HL-60 (cell line): ENCODE measurements at regions not wholly inside any gene's neighbourhood (a gene's known extent, or its start where the extent isn't known, plus 50 kb on each side); places are given as distances from the start of the nearest gene placed in this dataset.

Experiments
- DNase-seq, 2 experiments: peaks; one replicate each; pipeline ENCODE4 v3.0.0-alpha.2; 2010 to 2020; ENCODE audit warnings: low read depth in 1 of 2, low spot score in 1 of 2
- H3K27ac ChIP-seq: fragments of 250-450 bp; sonication (Bioruptor Pico); replicated peaks from 2 replicates; pipeline ENCODE4 v1.5.1; 2020; ENCODE audit warnings: mild to moderate bottlenecking, moderate library complexity
- H3K27me3 ChIP-seq: fragments of 250-450 bp; sonication (Bioruptor Pico); 2 replicates; pipeline ENCODE4 v1.5.1; 2021; ENCODE audit warnings: mild to moderate bottlenecking, moderate library complexity; ENCODE audit not compliant: insufficient read depth, poor library complexity, severe bottlenecking
- H3K4me3 ChIP-seq: replicated peaks from 2 replicates; pipeline ENCODE4 v1.5.1; 2011; ENCODE audit warnings: mild to moderate bottlenecking, control low read depth, low read length; ENCODE audit not compliant: insufficient read depth
- GABPA ChIP-seq: IDR thresholded peaks from 2 replicates; pipeline ENCODE4 v1.6.1; 2012; ENCODE audit warnings: low read depth
- POLR2AphosphoS5 ChIP-seq: IDR thresholded peaks from 2 replicates; pipeline ENCODE4 v1.6.1; 2012; ENCODE audit warnings: low read depth
- SPI1 ChIP-seq: IDR thresholded peaks from 2 replicates; pipeline ENCODE4 v1.6.1; 2012; ENCODE audit warnings: low read depth, mild to moderate bottlenecking, borderline replicate concordance
- TF ChIP-seq, protein P1 (sequence below): IDR thresholded peaks from one replicate; pipeline ENCODE4 v1.5.1; 2011; ENCODE audit warnings: low read length, control low read depth, inconsistent platforms; ENCODE audit not compliant: insufficient read depth
- TF ChIP-seq, protein P2 (sequence below): IDR thresholded peaks from 2 replicates; pipeline ENCODE4 v1.6.1; 2012; ENCODE audit warnings: low read depth; ENCODE audit not compliant: insufficient replicate concordance

DNA sequence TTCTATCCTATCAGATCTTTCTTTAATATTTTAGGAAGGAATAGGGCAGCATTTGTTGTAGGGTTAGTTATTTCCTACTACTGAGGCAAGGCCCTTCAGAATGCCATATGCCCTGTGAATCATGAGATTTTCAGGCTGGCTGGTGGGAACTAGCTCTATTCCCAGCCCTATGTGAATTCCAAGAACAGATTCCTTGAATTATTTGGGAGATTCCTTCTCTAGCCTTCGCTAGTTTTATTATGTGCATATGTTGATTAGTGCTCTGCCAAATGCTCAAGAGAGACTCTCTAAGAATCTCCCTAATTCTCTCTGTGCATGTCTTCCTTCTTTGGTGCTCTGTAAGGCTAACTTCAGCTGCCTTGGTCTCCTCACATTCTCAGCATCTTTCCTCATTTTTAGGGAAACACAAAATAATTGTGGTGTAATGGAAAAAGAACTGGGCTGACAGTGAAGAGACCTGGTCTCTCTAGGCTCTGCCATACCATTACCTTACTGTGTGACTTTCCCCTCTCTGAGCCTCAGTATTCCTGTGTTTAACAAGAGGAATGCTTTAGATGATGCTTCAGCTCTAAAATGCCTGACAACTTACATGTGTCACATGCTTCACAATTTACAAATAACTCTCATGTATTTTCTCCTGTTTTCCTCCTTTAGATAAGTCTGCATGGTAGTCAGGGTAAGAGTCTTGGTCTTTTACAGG is 79.7 kb downstream of the VMA21 start:
- no peak for DNase-seq
- H3K27ac ChIP-seq: no peak overlapping the region
- TF ChIP-seq, protein P1, sequence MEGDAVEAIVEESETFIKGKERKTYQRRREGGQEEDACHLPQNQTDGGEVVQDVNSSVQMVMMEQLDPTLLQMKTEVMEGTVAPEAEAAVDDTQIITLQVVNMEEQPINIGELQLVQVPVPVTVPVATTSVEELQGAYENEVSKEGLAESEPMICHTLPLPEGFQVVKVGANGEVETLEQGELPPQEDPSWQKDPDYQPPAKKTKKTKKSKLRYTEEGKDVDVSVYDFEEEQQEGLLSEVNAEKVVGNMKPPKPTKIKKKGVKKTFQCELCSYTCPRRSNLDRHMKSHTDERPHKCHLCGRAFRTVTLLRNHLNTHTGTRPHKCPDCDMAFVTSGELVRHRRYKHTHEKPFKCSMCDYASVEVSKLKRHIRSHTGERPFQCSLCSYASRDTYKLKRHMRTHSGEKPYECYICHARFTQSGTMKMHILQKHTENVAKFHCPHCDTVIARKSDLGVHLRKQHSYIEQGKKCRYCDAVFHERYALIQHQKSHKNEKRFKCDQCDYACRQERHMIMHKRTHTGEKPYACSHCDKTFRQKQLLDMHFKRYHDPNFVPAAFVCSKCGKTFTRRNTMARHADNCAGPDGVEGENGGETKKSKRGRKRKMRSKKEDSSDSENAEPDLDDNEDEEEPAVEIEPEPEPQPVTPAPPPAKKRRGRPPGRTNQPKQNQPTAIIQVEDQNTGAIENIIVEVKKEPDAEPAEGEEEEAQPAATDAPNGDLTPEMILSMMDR: no peak
- TF ChIP-seq POLR2AphosphoS5 (no peak), SPI1 (no peak), GABPA (no peak)
- TF ChIP-seq, protein P2, sequence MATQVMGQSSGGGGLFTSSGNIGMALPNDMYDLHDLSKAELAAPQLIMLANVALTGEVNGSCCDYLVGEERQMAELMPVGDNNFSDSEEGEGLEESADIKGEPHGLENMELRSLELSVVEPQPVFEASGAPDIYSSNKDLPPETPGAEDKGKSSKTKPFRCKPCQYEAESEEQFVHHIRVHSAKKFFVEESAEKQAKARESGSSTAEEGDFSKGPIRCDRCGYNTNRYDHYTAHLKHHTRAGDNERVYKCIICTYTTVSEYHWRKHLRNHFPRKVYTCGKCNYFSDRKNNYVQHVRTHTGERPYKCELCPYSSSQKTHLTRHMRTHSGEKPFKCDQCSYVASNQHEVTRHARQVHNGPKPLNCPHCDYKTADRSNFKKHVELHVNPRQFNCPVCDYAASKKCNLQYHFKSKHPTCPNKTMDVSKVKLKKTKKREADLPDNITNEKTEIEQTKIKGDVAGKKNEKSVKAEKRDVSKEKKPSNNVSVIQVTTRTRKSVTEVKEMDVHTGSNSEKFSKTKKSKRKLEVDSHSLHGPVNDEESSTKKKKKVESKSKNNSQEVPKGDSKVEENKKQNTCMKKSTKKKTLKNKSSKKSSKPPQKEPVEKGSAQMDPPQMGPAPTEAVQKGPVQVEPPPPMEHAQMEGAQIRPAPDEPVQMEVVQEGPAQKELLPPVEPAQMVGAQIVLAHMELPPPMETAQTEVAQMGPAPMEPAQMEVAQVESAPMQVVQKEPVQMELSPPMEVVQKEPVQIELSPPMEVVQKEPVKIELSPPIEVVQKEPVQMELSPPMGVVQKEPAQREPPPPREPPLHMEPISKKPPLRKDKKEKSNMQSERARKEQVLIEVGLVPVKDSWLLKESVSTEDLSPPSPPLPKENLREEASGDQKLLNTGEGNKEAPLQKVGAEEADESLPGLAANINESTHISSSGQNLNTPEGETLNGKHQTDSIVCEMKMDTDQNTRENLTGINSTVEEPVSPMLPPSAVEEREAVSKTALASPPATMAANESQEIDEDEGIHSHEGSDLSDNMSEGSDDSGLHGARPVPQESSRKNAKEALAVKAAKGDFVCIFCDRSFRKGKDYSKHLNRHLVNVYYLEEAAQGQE: no peak
- H3K27me3 ChIP-seq: no peaks in the 10 kb centered on the region
- H3K4me3 ChIP-seq: no peak overlapping the region

DNA sequence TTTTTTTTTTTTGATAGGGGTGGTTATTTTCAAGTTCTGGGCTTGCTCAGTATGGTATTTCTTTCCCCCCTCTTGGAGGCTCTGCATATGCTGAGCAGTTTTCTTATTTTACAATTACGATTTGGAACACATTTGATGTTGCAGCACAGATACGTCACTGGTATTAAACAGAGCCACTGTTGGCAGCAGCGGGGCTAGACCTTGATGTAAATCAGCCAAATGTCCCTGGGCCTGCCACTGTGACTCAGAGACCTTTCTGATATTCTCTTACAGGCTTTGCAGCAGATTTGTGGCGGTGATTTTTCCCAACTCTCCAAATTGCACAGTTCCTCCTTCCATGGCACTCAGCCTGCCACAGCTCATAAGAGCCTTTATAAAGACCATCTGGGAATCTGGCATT is 81.1 kb downstream of the VMA21 start:
- Histone ChIP-seq H3K27ac (no peak overlapping the region), H3K27me3 (no peaks in the 10 kb centered on the region), H3K4me3 (no peak overlapping the region)
- TF ChIP-seq SPI1 (no peak), POLR2AphosphoS5 (no peak), GABPA (no peak)
- TF ChIP-seq, protein P2: no peak
- TF ChIP-seq, protein P1: no peak
- DNase-seq: no peak

DNA sequence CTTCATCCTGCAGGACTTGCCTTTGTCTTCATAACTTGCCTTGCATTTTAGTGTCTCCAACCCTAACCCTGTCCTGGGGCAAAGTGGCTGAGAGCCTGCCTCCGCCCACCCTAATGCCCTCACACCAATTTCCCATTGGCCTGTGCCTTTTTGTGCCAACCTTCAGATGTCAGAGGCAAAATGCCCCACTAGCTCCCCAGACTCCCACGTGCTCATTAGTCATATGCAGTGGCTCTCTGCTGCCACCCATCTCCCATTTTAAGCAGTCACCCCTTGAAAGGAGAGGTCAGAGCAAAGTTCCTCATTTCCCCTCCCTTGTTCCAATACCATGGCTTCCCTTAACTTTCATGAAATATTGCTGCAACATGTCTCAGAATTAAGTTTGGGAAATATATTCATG is 74.8 kb upstream of the PASD1 start:
- Histone ChIP-seq H3K27ac (no peak overlapping the region), H3K27me3 (no peaks in the 10 kb centered on the region), H3K4me3 (no peak overlapping the region)
- TF ChIP-seq POLR2AphosphoS5: no peak
- TF ChIP-seq, protein P2: no peak
- TF ChIP-seq SPI1: no peak
- TF ChIP-seq, protein P1: peak; percentile 43
- peak in 1 of 2 experiments; percentile 52 for DNase-seq
